NCI-H2029 (cell line): ENCODE measurements at regions not wholly inside any gene's neighbourhood (a gene's known extent, or its start where the extent isn't known, plus 50 kb on each side); places are given as distances from the start of the nearest gene placed in this dataset.
"Not testable (repeated sequence)": the region's sequence is repeated elsewhere in the genome, so short reads cannot be mapped to it uniquely, and the experiment has no call there.

Source experiments
- DNase-seq: peaks from one replicate; lab custom pipeline; 2025; lab: John Stamatoyannopoulos, UW

GRCh38 chr12:131378176-131378842 is 332.6 kb upstream of the SFSWAP start:
- DNase-seq: no peak

- no peak for DNase-seq
Measured at GRCh38 chr12:131378861-131379665, 331.8 kb upstream of the SFSWAP start.

- DNase-seq: no peak
Measured at GRCh38 chr12:131379738-131380137, 331.2 kb upstream of the SFSWAP start.

- no peak for DNase-seq
Measured at GRCh38 chr12:131380220-131380964, 330.5 kb upstream of the SFSWAP start.

- DNase-seq: no peak
Measured at GRCh38 chr12:131380965-131381705, 329.8 kb upstream of the SFSWAP start.

GRCh38 chr12:131381716-131382430 is 329.0 kb upstream of the SFSWAP start:
- no peak for DNase-seq

GRCh38 chr12:131383291-131383690 is 327.6 kb upstream of the SFSWAP start:
- DNase-seq: no peak

- DNase-seq: no peak
Measured at GRCh38 chr12:131383741-131384543, 326.9 kb upstream of the SFSWAP start.

- no peak for DNase-seq
Measured at GRCh38 chr12:131384544-131384855, 326.4 kb upstream of the SFSWAP start.

GRCh38 chr12:131385313-131386166 is 325.4 kb upstream of the SFSWAP start:
- no peak for DNase-seq

- no peak for DNase-seq
Measured at GRCh38 chr12:131386167-131386521, 324.7 kb upstream of the SFSWAP start.

- DNase-seq: no peak
Measured at GRCh38 chr12:131386781-131387180, 324.1 kb upstream of the SFSWAP start.

- no peak for DNase-seq
Measured at GRCh38 chr12:131387281-131388163, 323.4 kb upstream of the SFSWAP start.

- not testable (repeated sequence) for DNase-seq
Measured at GRCh38 chr12:131388164-131389053, 322.5 kb upstream of the SFSWAP start.

- no peak for DNase-seq
Measured at GRCh38 chr12:131389054-131390013, 321.6 kb upstream of the SFSWAP start.
